GM21717 (cell line): ENCODE measurements at regions not wholly inside any gene's neighbourhood (a gene's known extent, or its start where the extent isn't known, plus 50 kb on each side); places are given as distances from the start of the nearest gene placed in this dataset.
"Not testable (repeated sequence)": the region's sequence is repeated elsewhere in the genome, so short reads cannot be mapped to it uniquely, and the experiment has no call there.

Source experiments
- ATAC-seq: cut with Tn5 transposase; IDR thresholded peaks from one replicate; pipeline ENCODE4 v1.9.1; 2021; ENCODE audit warnings: mild to moderate bottlenecking, moderate library complexity; ENCODE audit not compliant: unreplicated experiment

- ATAC-seq = no peak
Measured at GRCh38 chr13:31605076-31605860, 134.1 kb upstream of the RXFP2 start.

GRCh38 chr13:31607531-31607930, 131.8 kb upstream of the RXFP2 start:
- ATAC-seq = not testable (repeated sequence)

- ATAC-seq = not testable (repeated sequence)
Measured at GRCh38 chr13:31608780-31609179, 130.5 kb upstream of the RXFP2 start.

GRCh38 chr13:31610270-31610998, 128.9 kb upstream of the RXFP2 start:
- ATAC-seq = no peak

GRCh38 chr13:31611214-31611613, 128.1 kb upstream of the RXFP2 start:
- no peak for ATAC-seq

- ATAC-seq = no peak
Measured at GRCh38 chr13:31614073-31614472, 125.3 kb upstream of the RXFP2 start.

GRCh38 chr13:31614704-31615103, 124.6 kb upstream of the RXFP2 start:
- no peak for ATAC-seq

- ATAC-seq = no peak
Measured at GRCh38 chr13:31625115-31625514, 114.2 kb upstream of the RXFP2 start.

GRCh38 chr13:31627097-31627845, 112.1 kb upstream of the RXFP2 start:
- no peak for ATAC-seq

GRCh38 chr13:31629085-31629780, 110.1 kb upstream of the RXFP2 start:
- no peak for ATAC-seq

- no peak for ATAC-seq
Measured at GRCh38 chr13:31631071-31631470, 108.3 kb upstream of the RXFP2 start.

- no peak for ATAC-seq
Measured at GRCh38 chr13:31631746-31632145, 107.6 kb upstream of the RXFP2 start.

GRCh38 chr13:31638577-31638976, 100.7 kb upstream of the RXFP2 start:
- no peak for ATAC-seq

GRCh38 chr13:31639443-31640163, 99.7 kb upstream of the RXFP2 start:
- ATAC-seq = no peak

GRCh38 chr13:31649766-31650165, 89.6 kb upstream of the RXFP2 start:
- no peak for ATAC-seq

GRCh38 chr13:31653730-31654129, 85.6 kb upstream of the RXFP2 start:
- ATAC-seq = no peak

GRCh38 chr13:31663880-31664585, 75.3 kb upstream of the RXFP2 start:
- ATAC-seq = no peak

- no peak for ATAC-seq
Measured at GRCh38 chr13:31670831-31671617, 68.3 kb upstream of the RXFP2 start.

- ATAC-seq = no peak
Measured at GRCh38 chr13:31674051-31674450, 65.3 kb upstream of the RXFP2 start.
